Head of caudate nucleus (tissue), 42 donors: ENCODE measurements at regions not wholly inside any gene's neighbourhood (a gene's known extent, or its start where the extent isn't known, plus 50 kb on each side); places are given as distances from the start of the nearest gene placed in this dataset.

Experiments used
- DNase-seq, 42 donors: peaks; one replicate each; pipeline versions ENCODE4 v3.0.0 to v3.0.0-alpha.2; 2020 to 2021; ENCODE audit warnings: mixed read lengths in 7 of 42
- intact Hi-C: fragments of 100-400 bp; cut with DNase I; formaldehyde crosslinking; loops from one replicate; pipeline ENCODE4 v1.15.0; 2022

DNA sequence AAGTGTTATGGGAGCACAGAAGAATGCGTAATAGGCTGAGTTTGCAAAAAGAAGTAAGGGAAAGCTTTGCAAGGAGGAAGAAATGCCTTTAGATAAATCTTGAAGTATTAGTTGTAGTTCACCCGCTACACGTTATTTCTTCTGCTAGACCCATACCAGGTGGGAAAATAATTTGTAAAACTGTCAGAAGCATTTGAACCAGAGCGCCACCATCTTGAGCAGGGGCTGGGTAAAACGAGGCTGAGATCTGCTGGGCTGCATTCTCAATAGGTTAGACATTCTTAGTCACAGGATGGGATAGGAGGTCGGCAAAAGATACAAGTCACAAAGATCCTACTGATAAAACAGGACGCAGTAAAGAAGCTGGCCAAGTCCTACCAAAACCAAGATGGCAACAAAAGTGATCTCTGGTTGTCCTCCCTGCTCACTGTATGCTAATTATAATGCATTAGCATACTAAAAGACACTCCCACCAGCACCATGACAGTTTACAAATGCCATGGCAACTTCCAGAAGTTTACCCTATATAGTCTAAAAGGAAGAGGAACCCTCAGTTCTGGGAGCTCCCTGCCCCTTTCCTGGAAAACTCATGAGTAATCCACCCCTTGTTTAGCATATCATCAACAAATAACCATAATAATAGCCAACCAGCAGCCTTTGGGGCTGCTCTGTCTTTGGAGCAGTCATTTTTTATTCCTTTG is 50.0 kb upstream of the ZNF280D start:
- intact Hi-C loops, result no loop called here
- no peak for DNase-seq
